Activated CD8-positive, alpha-beta T cell treated with anti-CD3 and anti-CD28 coated beads, Interleukin-2, amount 10 ng/mL, durations not matched to agents 7 days and 5 days (primary cell): ENCODE measurements at regions not wholly inside any gene's neighbourhood (a gene's known extent, or its start where the extent isn't known, plus 50 kb on each side); places are given as distances from the start of the nearest gene placed in this dataset.
A peak's percentile ranks its signal among the peaks of the same experiment; 100 is the strongest.

Experiments used
- ATAC-seq: fragments of 150-1000 bp; cut with Tn5 transposase; one replicate; pipeline ENCODE4 v1.10.0; 2021; ENCODE audit warnings: moderate library complexity
- CTCF ChIA-PET: fragments of 350-600 bp; sonication (Branson Sonifier 250); formaldehyde crosslinking; loops from one replicate; lab custom pipeline; 2021; ENCODE audit warnings: antibody characterized with exemption; lab: Charles Lee
- POLR2A ChIA-PET: fragments of 350-600 bp; sonication (Branson Sonifier 250); formaldehyde crosslinking; loops from one replicate; lab custom pipeline; 2021; ENCODE audit warnings: antibody characterized with exemption; lab: Charles Lee
- DNase-seq: peaks from one replicate; pipeline ENCODE4 v3.0.0-alpha.2; 2020
- H3K27ac Mint-ChIP-seq: one replicate; pipeline ENCODE4 v1.8.0; 2021; ENCODE audit warnings: mild to moderate bottlenecking, mixed read lengths
- H3K27me3 Mint-ChIP-seq: one replicate; pipeline ENCODE4 v1.8.0; 2021; ENCODE audit warnings: low read depth, mixed read lengths
- H3K36me3 Mint-ChIP-seq: one replicate; pipeline ENCODE4 v1.8.0; 2021; ENCODE audit warnings: low read depth, mixed read lengths
- H3K4me1 Mint-ChIP-seq: one replicate; pipeline ENCODE4 v1.8.0; 2021; ENCODE audit warnings: low read depth, mixed read lengths
- H3K4me3 Mint-ChIP-seq: one replicate; pipeline ENCODE4 v1.8.0; 2021; ENCODE audit warnings: mild to moderate bottlenecking, mixed read lengths
- H3K9me3 Mint-ChIP-seq: one replicate; pipeline ENCODE4 v1.8.0; 2022; ENCODE audit warnings: mixed read lengths; ENCODE audit not compliant: insufficient read depth

GRCh38 chr9:90948156-90948555 is 146.5 kb downstream of the SYK start:
- Mint-ChIP-seq H3K9me3 (no peaks in the 10 kb centered on the region), H3K36me3 (no peaks in the 10 kb centered on the region), H3K4me3 (no peak overlapping the region), H3K27me3 (peaks cover 50% of the 10 kb centered on the region), H3K27ac (no peak overlapping the region), H3K4me1 (no peaks in the 10 kb centered on the region)
- ATAC-seq (no peak), DNase-seq (no peak)
- POLR2A ChIA-PET: no interaction called here
- CTCF ChIA-PET: no interaction called here

DNA sequence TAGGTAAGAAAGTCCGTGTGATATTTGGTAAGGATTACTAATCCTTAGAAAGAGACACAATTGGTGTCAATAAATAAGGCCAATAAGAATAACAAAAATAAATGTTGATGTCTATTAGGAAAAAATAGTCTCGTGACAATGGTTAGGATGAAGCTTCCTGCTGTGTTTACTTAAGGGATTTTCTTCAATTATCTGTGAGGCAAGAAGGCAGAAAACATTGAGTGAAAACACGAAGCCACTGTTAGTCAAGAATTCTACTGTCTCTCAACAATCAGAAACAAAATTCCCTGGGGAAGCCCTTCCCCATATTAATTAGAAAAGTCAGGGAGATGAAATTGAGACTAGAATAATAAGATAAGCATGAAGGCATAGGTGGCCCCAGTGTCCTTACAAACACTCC is 149.0 kb downstream of the SYK start:
- DNase-seq (no peak), ATAC-seq (no peak)
- peaks cover 2% of the 10 kb centered on the region for H3K4me1 Mint-ChIP-seq
- H3K9me3 Mint-ChIP-seq: no peaks in the 10 kb centered on the region
- ChIA-PET CTCF (interaction anchor here (0.8 to 1.0 kb wide), 2 partner anchors 9 to 36 kb away, joined by 3 read pairs; no protein-coding TSS in a partner anchor), POLR2A (no interaction called here)
- H3K36me3 Mint-ChIP-seq: no peaks in the 10 kb centered on the region
- no peak overlapping the region for H3K27ac Mint-ChIP-seq
- H3K27me3 Mint-ChIP-seq: peaks cover 44% of the 10 kb centered on the region
- no peak overlapping the region for H3K4me3 Mint-ChIP-seq

DNA sequence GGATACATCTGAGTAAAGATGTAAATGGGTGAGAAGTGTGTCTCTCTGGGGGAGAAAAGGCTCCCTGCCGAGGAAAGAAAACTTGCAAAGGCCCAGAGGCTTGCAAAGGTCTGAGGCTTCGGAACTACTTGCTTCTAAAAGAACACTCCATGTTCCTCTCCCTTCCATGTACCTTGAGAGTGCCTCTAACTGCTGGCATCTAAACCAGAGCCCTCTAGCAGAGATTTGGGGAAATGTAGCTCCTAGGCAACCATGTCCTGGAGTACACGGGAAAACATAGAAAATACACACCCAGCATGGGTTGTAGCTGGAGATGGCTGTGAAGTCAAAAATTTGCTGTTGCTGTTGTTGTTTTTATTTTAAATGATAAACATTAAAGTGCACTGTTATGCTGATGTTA is 151.6 kb downstream of the SYK start:
- Mint-ChIP-seq H3K4me3 (no peak overlapping the region), H3K27me3 (peaks cover 32% of the 10 kb centered on the region), H3K36me3 (no peaks in the 10 kb centered on the region), H3K4me1 (peaks cover 2% of the 10 kb centered on the region), H3K9me3 (no peaks in the 10 kb centered on the region), H3K27ac (no peak overlapping the region)
- CTCF ChIA-PET: no interaction called here
- POLR2A ChIA-PET: no interaction called here
- DNase-seq (no peak), ATAC-seq (no peak)

DNA sequence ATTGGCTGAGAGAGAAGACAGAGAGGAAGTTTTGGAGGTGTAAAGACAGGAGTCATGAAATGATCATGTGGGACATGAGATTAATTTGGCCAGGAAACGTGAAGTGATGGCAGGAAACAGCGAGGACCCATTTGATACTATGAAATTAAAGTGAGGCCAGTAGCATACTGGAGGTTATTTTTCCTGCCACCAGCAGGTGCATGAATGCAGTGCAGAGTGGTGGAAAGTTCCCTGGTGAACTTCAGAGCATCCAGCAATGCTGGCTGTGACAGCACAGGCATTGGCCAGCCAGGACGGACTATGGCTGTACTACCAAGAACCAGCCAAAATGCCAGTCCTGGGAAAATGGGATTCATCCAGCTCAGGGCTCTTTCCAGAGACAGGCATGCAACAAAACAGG is 152.2 kb downstream of the SYK start:
- ChIA-PET CTCF (no interaction called here), POLR2A (no interaction called here)
- Mint-ChIP-seq H3K36me3 (no peaks in the 10 kb centered on the region), H3K27me3 (peaks cover 28% of the 10 kb centered on the region), H3K27ac (no peak overlapping the region), H3K4me1 (peaks cover 2% of the 10 kb centered on the region), H3K4me3 (no peak overlapping the region), H3K9me3 (no peaks in the 10 kb centered on the region)
- DNase-seq (no peak), ATAC-seq (no peak)

GRCh38 chr9:90956026-90956810 is 154.6 kb downstream of the SYK start:
- ChIA-PET CTCF (no interaction called here), POLR2A (no interaction called here)
- H3K9me3 Mint-ChIP-seq: no peaks in the 10 kb centered on the region
- no peak for DNase-seq
- H3K27ac Mint-ChIP-seq: no peak overlapping the region
- ATAC-seq: no peak
- H3K4me3 Mint-ChIP-seq: no peak overlapping the region
- H3K27me3 Mint-ChIP-seq: peaks cover 11% of the 10 kb centered on the region
- H3K36me3 Mint-ChIP-seq: no peaks in the 10 kb centered on the region
- peaks cover 2% of the 10 kb centered on the region for H3K4me1 Mint-ChIP-seq

GRCh38 chr9:90958328-90958727 is 156.7 kb downstream of the SYK start:
- H3K4me3 Mint-ChIP-seq: no peak overlapping the region
- POLR2A ChIA-PET: no interaction called here
- H3K27me3 Mint-ChIP-seq: peaks cover 11% of the 10 kb centered on the region
- CTCF ChIA-PET: no interaction called here
- no peaks in the 10 kb centered on the region for H3K36me3 Mint-ChIP-seq
- H3K4me1 Mint-ChIP-seq: peaks cover 2% of the 10 kb centered on the region
- ATAC-seq (no peak), DNase-seq (no peak)
- H3K9me3 Mint-ChIP-seq: no peaks in the 10 kb centered on the region
- no peak overlapping the region for H3K27ac Mint-ChIP-seq

- no peaks in the 10 kb centered on the region for H3K36me3 Mint-ChIP-seq
- H3K27ac Mint-ChIP-seq: no peak overlapping the region
- no peak for ATAC-seq
- peaks cover 9% of the 10 kb centered on the region for H3K27me3 Mint-ChIP-seq
- ChIA-PET CTCF (no interaction called here), POLR2A (no interaction called here)
- H3K9me3 Mint-ChIP-seq: no peaks in the 10 kb centered on the region
- H3K4me1 Mint-ChIP-seq: peaks cover 10% of the 10 kb centered on the region
- DNase-seq: no peak
- H3K4me3 Mint-ChIP-seq: no peak overlapping the region
Observed at GRCh38 chr9:90960941-90961340, 159.3 kb downstream of the SYK start.

DNA sequence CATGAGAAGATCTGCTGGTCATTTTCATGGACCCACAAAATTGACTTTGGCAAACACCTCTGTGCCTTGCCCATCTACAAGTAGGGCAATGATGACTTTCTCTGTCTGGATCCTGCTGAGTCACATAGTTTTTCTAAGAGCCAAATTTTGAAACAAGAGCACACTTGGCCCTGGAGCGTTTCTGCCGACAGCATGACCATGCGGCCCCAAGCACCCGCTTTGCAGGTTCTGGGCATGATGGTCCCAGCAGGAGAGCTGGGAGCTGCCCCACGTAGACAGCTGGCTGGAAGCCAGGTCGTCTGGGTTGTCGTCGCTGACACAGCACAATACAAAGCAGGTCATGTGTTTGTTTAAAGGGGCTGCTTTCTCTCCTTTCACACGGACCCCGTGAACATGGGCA is 159.8 kb downstream of the SYK start:
- no peaks in the 10 kb centered on the region for H3K36me3 Mint-ChIP-seq
- POLR2A ChIA-PET: no interaction called here
- H3K27ac Mint-ChIP-seq: no peak overlapping the region
- DNase-seq (no peak), ATAC-seq (no peak)
- peaks cover 10% of the 10 kb centered on the region for H3K4me1 Mint-ChIP-seq
- peaks cover 9% of the 10 kb centered on the region for H3K27me3 Mint-ChIP-seq
- H3K4me3 Mint-ChIP-seq: no peak overlapping the region
- H3K9me3 Mint-ChIP-seq: no peaks in the 10 kb centered on the region
- CTCF ChIA-PET: no interaction called here

DNA sequence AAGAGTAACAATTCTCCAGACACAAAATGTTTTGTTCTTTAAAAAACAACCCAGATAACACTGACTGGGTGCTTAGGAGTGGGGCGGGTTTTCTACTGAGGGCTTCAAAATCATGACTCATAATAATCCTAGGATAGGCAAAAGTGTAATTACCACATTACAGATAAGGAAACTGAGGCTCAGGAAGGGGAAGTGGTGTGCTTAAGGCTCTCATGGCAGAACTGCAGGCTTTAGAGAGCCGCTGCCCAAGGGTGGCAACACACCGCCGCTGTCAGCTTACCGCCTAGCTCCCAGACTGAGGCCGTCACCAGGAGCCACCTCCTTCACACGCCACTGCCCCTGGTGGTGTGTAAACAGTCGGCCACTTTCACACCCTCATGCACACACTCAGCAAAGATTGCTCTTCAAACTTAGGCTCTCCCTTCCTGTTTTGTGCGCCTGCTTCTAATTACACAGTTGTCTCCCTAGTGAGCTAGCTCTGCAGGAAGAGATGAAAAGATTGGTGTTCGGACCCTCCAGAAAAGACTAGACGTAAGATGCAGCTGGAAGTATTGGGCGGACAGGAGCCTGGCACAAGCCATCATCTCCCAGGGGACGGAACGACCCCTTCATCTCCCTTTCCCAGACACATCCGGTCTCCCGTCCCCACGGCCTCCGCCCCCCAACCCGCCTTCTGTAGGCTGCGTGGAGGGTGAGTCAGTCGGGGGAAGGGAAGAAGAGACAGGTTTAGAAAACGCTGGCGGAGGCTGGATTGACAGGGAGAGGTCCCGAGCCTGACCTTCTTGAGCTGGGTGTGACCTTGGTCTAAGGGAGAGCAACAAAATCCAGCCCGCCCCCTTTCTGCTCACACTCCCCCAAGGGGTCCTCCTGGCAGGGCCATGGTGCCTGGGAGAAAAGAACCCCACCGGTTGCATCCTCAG is 162.7 kb downstream of the SYK start:
- H3K27me3 Mint-ChIP-seq: peaks cover 9% of the 10 kb centered on the region
- POLR2A ChIA-PET: no interaction called here

DNA sequence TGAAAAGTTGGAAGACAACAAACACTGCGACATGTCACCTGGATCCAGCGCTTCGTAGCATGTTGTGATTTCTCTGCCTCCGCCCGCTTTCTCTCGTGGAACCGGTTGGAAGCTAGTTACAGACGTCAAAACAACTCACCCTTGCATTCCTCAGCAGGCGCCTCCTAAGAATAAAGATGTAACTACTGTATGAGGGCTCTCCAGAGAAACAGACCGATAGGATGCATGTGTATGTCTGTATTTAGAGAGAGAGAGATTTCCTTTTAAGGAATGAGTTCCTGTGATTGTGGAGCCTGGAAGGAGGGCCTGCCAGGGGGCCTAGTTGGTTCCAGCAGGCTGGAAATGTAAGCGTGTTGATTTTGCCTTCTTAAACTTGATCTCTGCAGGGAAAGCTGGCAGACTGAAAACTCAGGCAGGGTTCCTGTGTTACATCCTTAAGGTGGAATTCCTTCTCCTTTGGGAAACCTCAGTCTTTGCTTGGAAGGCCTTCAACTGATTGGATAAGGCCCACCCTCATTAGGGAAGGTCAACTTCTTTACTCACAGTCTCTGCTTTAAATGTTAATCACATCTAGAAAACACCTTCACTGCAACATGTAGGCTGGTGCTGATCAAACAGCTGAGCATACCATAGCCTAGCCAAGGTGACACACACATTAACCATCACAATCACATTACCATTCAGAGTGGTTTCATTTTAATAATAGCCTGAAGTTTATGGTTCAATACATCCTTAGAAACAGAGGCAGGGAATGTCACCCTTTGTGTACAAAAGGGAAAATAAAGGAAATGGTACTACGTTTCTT is 163.8 kb downstream of the SYK start:
- no peaks in the 10 kb centered on the region for H3K9me3 Mint-ChIP-seq
- peaks cover 9% of the 10 kb centered on the region for H3K27me3 Mint-ChIP-seq
- ATAC-seq: no peak
- no peaks in the 10 kb centered on the region for H3K36me3 Mint-ChIP-seq
- ChIA-PET POLR2A (no interaction called here), CTCF (interaction anchor here (1.1 kb wide), 1 partner anchor 51 kb away, joined by 4 read pairs; no protein-coding TSS in a partner anchor)
- no peak overlapping the region for H3K4me3 Mint-ChIP-seq
- peaks cover 10% of the 10 kb centered on the region for H3K4me1 Mint-ChIP-seq
- no peak for DNase-seq
- H3K27ac Mint-ChIP-seq: no peak overlapping the region

More for the DNA sequence above, 162.7 kb downstream of the SYK start:
- CTCF ChIA-PET: no interaction called here
- peaks cover 10% of the 10 kb centered on the region for H3K4me1 Mint-ChIP-seq
- ATAC-seq (peak; percentile 42), DNase-seq (peak; percentile 33)
- no peaks in the 10 kb centered on the region for H3K36me3 Mint-ChIP-seq
- no peaks in the 10 kb centered on the region for H3K9me3 Mint-ChIP-seq
- no peak overlapping the region for H3K4me3 Mint-ChIP-seq
- no peak overlapping the region for H3K27ac Mint-ChIP-seq

GRCh38 chr9:90966031-90966290 is 164.3 kb downstream of the SYK start:
- Mint-ChIP-seq H3K27ac (no peak overlapping the region), H3K27me3 (peaks cover 9% of the 10 kb centered on the region), H3K9me3 (no peaks in the 10 kb centered on the region), H3K36me3 (no peaks in the 10 kb centered on the region), H3K4me1 (peaks cover 10% of the 10 kb centered on the region), H3K4me3 (no peak overlapping the region)
- POLR2A ChIA-PET: no interaction called here
- DNase-seq: no peak
- no peak for ATAC-seq
- CTCF ChIA-PET: interaction anchor here (1.1 kb wide), 1 partner anchor 51 kb away, joined by 4 read pairs; no protein-coding TSS in a partner anchor
